Smooth muscle cell (in vitro differentiated cells): ENCODE measurements at regions not wholly inside any gene's neighbourhood (a gene's known extent, or its start where the extent isn't known, plus 50 kb on each side); places are given as distances from the start of the nearest gene placed in this dataset.

Experiments used
- DNase-seq: peaks from one replicate; lab custom pipeline; 2025; ENCODE audit not compliant: unreplicated experiment; lab: John Stamatoyannopoulos, UW
- H2AFZ ChIP-seq: fragments of 200-600 bp; sonication (generic); 2 replicates; pipeline ENCODE4 v1.6.0; 2016; ENCODE audit warnings: antibody characterized with exemption, low read depth, mild to moderate bottlenecking
- H3F3A ChIP-seq: fragments of 200-600 bp; sonication (generic); 2 replicates; pipeline ENCODE4 v1.6.0; 2017; ENCODE audit warnings: antibody characterized with exemption, low read depth
- H3K27ac ChIP-seq: fragments of 200-600 bp; sonication (generic); 2 replicates; pipeline ENCODE4 v1.5.1; 2016; ENCODE audit warnings: low read depth, mild to moderate bottlenecking
- H3K27me3 ChIP-seq: fragments of 200-600 bp; sonication (generic); 2 replicates; pipeline ENCODE4 v1.6.1; 2016; ENCODE audit warnings: low read depth, mild to moderate bottlenecking
- H3K36me3 ChIP-seq: fragments of 200-600 bp; sonication (generic); 2 replicates; pipeline ENCODE4 v1.5.1; 2016; ENCODE audit warnings: low read depth
- H3K4me1 ChIP-seq: fragments of 200-600 bp; sonication (generic); 2 replicates; pipeline ENCODE4 v1.5.1; 2016; ENCODE audit warnings: low read depth
- H3K4me2 ChIP-seq: fragments of 200-600 bp; sonication (generic); 2 replicates; pipeline ENCODE4 v1.6.0; 2016; ENCODE audit warnings: mild to moderate bottlenecking
- H3K4me3 ChIP-seq: fragments of 200-600 bp; sonication (generic); 2 replicates; pipeline ENCODE4 v1.5.1; 2016; ENCODE audit warnings: mild to moderate bottlenecking
- H3K79me2 ChIP-seq: fragments of 200-600 bp; sonication (generic); 2 replicates; pipeline ENCODE4 v1.6.0; 2016; ENCODE audit warnings: low read depth, mild to moderate bottlenecking
- H3K9ac ChIP-seq: fragments of 200-600 bp; sonication (generic); 2 replicates; pipeline ENCODE4 v1.6.0; 2016; ENCODE audit warnings: low read depth
- H3K9me3 ChIP-seq: fragments of 200-600 bp; sonication (generic); replicated peaks from 2 replicates; pipeline ENCODE4 v1.5.1; 2016; ENCODE audit warnings: low read depth
- H4K20me1 ChIP-seq: fragments of 200-600 bp; sonication (generic); 2 replicates; pipeline ENCODE4 v1.6.0; 2016; ENCODE audit warnings: low read depth
- CTCF ChIP-seq: fragments of 200-600 bp; sonication (generic); IDR thresholded peaks from 2 replicates; pipeline ENCODE4 v1.5.1; 2017; ENCODE audit warnings: borderline replicate concordance, mild to moderate bottlenecking, antibody characterized with exemption; ENCODE audit not compliant: insufficient read depth, poor library complexity, severe bottlenecking
- WGBS: methylation state at CpG from one replicate; pipeline ENCODE4 v1.1.7; 2016; ENCODE audit warnings: low lambda C conversion rate; 5-methylcytosine and 5-hydroxymethylcytosine counted together

- DNase-seq, result no peak
- TF ChIP-seq CTCF, result no peak
- H3K4me2 ChIP-seq, result no peak overlapping the region
- H3K4me3 ChIP-seq, result no peak overlapping the region
- H3K9ac ChIP-seq, result no peak overlapping the region
- no peak overlapping the region for H2AFZ ChIP-seq
- H3K79me2 ChIP-seq, result no peaks in the 10 kb centered on the region
- 94% methylated on average over 7 of the region's 7 CpGs for WGBS
- no peaks in the 10 kb centered on the region for H3K36me3 ChIP-seq
- no peaks in the 10 kb centered on the region for H3K9me3 ChIP-seq
- H3F3A ChIP-seq, result no peaks in the 10 kb centered on the region
- no peaks in the 10 kb centered on the region for H4K20me1 ChIP-seq
- no peak overlapping the region for H3K27ac ChIP-seq
- H3K27me3 ChIP-seq, result no peaks in the 10 kb centered on the region
- H3K4me1 ChIP-seq, result no peaks in the 10 kb centered on the region
Observed at GRCh38 chr7:3151784-3152183, 108.1 kb upstream of the CARD11 start.

- WGBS, result 96% methylated on average over 7 of the region's 7 CpGs
- no peaks in the 10 kb centered on the region for H3K9me3 ChIP-seq
- H3K27me3 ChIP-seq, result no peaks in the 10 kb centered on the region
- H3K4me2 ChIP-seq, result no peak overlapping the region
- no peak overlapping the region for H2AFZ ChIP-seq
- no peak for TF ChIP-seq CTCF
- no peaks in the 10 kb centered on the region for H3K36me3 ChIP-seq
- H3K4me1 ChIP-seq, result no peaks in the 10 kb centered on the region
- DNase-seq, result no peak
- H3K9ac ChIP-seq, result no peak overlapping the region
- H3K27ac ChIP-seq, result no peak overlapping the region
- no peaks in the 10 kb centered on the region for H3K79me2 ChIP-seq
- H3K4me3 ChIP-seq, result no peak overlapping the region
- no peaks in the 10 kb centered on the region for H3F3A ChIP-seq
- no peaks in the 10 kb centered on the region for H4K20me1 ChIP-seq
Observed at GRCh38 chr7:3152714-3153113, 109.0 kb upstream of the CARD11 start.

- H3K4me2 ChIP-seq, result no peak overlapping the region
- no peak overlapping the region for H2AFZ ChIP-seq
Observed at GRCh38 chr7:3153118-3153517, 109.5 kb upstream of the CARD11 start.

More at GRCh38 chr7:3153118-3153517, 109.5 kb upstream of the CARD11 start:
- Histone ChIP-seq H3K9ac (no peak overlapping the region), H3K36me3 (no peaks in the 10 kb centered on the region), H3K27me3 (no peaks in the 10 kb centered on the region), H4K20me1 (no peaks in the 10 kb centered on the region), H3F3A (no peaks in the 10 kb centered on the region), H3K27ac (no peak overlapping the region), H3K9me3 (no peaks in the 10 kb centered on the region), H3K79me2 (no peaks in the 10 kb centered on the region), H3K4me3 (no peak overlapping the region), H3K4me1 (no peaks in the 10 kb centered on the region)
- 88% methylated on average over 6 of the region's 6 CpGs for WGBS
- no peak for TF ChIP-seq CTCF
- DNase-seq, result no peak
